Right lobe of liver (tissue), 6 donors: ENCODE measurements at regions not wholly inside any gene's neighbourhood (a gene's known extent, or its start where the extent isn't known, plus 50 kb on each side); places are given as distances from the start of the nearest gene placed in this dataset.
"Not testable (repeated sequence)": the region's sequence is repeated elsewhere in the genome, so short reads cannot be mapped to it uniquely, and the experiment has no call there.

Experiments used
- ATAC-seq, 4 donors: fragments of 200-7000 bp; cut with Tn5 transposase; one replicate each; pipeline ENCODE4 v1.9.1; 2020; ENCODE audit warnings: mild to moderate bottlenecking in 4 of 4, moderate library complexity in 4 of 4
- DNase-seq, 3 donors: peaks; one replicate each; pipeline ENCODE4 v3.0.0-alpha.2; 2020
- H3K27ac ChIP-seq, 3 donors: fragments of 200-600 bp; one replicate each; pipeline ENCODE4 v1.8.0; 2022
- H3K27me3 ChIP-seq, 2 donors: fragments of 200-600 bp; one replicate each; pipeline ENCODE4 v1.8.0; 2022
- H3K36me3 ChIP-seq, 4 donors: fragments of 200-600 bp; sonication (generic) in 1 of 4; one replicate each; pipeline versions ENCODE4 v1.5.1 to v1.8.0; 2017 to 2022; ENCODE audit warnings: control low read depth in 1 of 4
- H3K4me1 ChIP-seq, 4 donors: fragments of 200-600 bp; sonication (generic) in 1 of 4; one replicate each; pipeline versions ENCODE4 v1.5.1 to v1.8.0; 2017 to 2022; ENCODE audit warnings: control low read depth in 1 of 4
- H3K4me3 ChIP-seq, 3 donors: fragments of 200-600 bp; one replicate each; pipeline ENCODE4 v1.8.0; 2022
- H3K9me3 ChIP-seq, 4 donors: fragments of 200-600 bp; sonication (generic) in 1 of 4; one replicate each; pipeline versions ENCODE4 v1.5.1 to v1.8.0; 2017 to 2022; ENCODE audit warnings: control low read depth in 1 of 4
- POLR2A ChIP-seq: fragments of 450-650 bp; IDR thresholded peaks from one replicate; pipeline ENCODE4 v1.6.1; 2017; ENCODE audit warnings: antibody characterized with exemption, mild to moderate bottlenecking
- WGBS: methylation state at CpG from one replicate; pipeline ENCODE4 v1.1.6; 2018; ENCODE audit warnings: low coverage, low lambda C conversion rate; ENCODE audit not compliant: insufficient coverage; ENCODE audit errors: missing lambda C conversion rate; 5-methylcytosine and 5-hydroxymethylcytosine counted together
- intact Hi-C, 2 donors: fragments of 100-400 bp; cut with DNase I; formaldehyde crosslinking; loops; one replicate each; pipeline versions ENCODE4 v1.11.2 to v1.14.1; 2022
- TF ChIP-seq, protein P1 (sequence below), 4 donors: fragments of 200-600 bp in 3 of 4; fragments of 450-650 bp in 1 of 4; IDR thresholded peaks; one replicate each; pipeline versions ENCODE4 v1.5.1 to v1.8.0; 2016 to 2022; ENCODE audit warnings: antibody characterized with exemption in 4 of 4, mild to moderate bottlenecking in 2 of 4
- donor health status: DM: no; HTN: yes; CAD: no.
- donor health status: DM: no; HTN: no; CAD: no.
- donor health status: DM: no; HTN: no; CAD: no.
- donor health status: DM: no; HTN: yes; CAD: no.
- donor health status: DM: no; HTN: yes; CAD: no.

DNA sequence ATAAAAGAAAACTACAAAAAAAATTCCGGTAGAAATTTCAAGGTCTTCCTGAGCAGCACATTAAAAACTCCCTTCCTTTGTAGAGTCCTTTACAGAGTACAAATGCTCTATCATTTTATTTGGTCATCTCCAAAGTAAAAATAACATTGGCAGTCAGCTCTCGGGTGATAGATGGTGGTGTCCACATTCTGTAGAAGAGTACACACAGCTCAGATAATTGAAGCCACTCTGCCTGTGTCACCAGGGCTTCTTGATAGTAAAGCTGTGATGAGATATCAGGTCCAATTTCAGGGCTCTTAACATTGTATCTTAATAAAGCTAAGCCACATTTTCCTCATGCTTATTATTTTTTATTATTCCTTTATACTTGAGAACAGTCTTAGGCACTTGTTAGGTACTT, 371.6 kb downstream of the TAFA4 start:
- no peak for ATAC-seq

DNA sequence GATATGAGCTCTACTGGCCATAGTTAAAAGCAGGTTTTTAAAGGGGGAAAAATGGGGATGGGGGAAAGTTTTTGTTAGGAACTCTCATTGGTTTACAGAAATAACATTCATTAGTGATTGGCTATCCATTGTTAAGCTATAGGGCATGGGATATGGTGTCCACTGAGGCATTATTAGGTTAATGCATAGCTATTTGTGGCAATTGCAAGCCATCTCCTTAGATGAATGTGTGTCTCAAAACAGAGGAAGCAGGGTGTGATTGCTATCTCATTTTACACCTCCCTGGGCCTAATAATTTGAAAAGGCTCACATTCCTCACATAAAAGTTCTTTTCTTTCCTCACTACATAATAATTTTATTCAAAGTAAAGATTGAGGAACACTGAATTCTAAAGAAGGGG, 396.6 kb downstream of the TAFA4 start:
- Histone ChIP-seq H3K4me3 (no peak overlapping the region), H3K27ac (no peak overlapping the region), H3K27me3 (no peaks in the 10 kb centered on the region), H3K4me1 (no peaks in the 10 kb centered on the region), H3K9me3 (no peaks in the 10 kb centered on the region), H3K36me3 (no peaks in the 10 kb centered on the region)
- intact Hi-C loops, result no loop called here
- no peak for DNase-seq
- TF ChIP-seq, protein P1, sequence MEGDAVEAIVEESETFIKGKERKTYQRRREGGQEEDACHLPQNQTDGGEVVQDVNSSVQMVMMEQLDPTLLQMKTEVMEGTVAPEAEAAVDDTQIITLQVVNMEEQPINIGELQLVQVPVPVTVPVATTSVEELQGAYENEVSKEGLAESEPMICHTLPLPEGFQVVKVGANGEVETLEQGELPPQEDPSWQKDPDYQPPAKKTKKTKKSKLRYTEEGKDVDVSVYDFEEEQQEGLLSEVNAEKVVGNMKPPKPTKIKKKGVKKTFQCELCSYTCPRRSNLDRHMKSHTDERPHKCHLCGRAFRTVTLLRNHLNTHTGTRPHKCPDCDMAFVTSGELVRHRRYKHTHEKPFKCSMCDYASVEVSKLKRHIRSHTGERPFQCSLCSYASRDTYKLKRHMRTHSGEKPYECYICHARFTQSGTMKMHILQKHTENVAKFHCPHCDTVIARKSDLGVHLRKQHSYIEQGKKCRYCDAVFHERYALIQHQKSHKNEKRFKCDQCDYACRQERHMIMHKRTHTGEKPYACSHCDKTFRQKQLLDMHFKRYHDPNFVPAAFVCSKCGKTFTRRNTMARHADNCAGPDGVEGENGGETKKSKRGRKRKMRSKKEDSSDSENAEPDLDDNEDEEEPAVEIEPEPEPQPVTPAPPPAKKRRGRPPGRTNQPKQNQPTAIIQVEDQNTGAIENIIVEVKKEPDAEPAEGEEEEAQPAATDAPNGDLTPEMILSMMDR (IDR thresholded peaks at IDR 0.05), result no peak
- no peak for TF ChIP-seq POLR2A
- no peak for ATAC-seq

More for the DNA sequence above, 371.6 kb downstream of the TAFA4 start:
- Histone ChIP-seq H3K9me3 (no peaks in the 10 kb centered on the region), H3K27me3 (no peaks in the 10 kb centered on the region), H3K36me3 (no peaks in the 10 kb centered on the region), H3K4me1 (no peaks in the 10 kb centered on the region), H3K27ac (no peak overlapping the region), H3K4me3 (no peak overlapping the region)
- TF ChIP-seq, protein P1 (IDR thresholded peaks at IDR 0.05), result no peak
- TF ChIP-seq POLR2A, result no peak
- intact Hi-C loops, result no loop called here
- WGBS, result 39% methylated on average over 2 of the region's 2 CpGs
- no peak for DNase-seq

DNA sequence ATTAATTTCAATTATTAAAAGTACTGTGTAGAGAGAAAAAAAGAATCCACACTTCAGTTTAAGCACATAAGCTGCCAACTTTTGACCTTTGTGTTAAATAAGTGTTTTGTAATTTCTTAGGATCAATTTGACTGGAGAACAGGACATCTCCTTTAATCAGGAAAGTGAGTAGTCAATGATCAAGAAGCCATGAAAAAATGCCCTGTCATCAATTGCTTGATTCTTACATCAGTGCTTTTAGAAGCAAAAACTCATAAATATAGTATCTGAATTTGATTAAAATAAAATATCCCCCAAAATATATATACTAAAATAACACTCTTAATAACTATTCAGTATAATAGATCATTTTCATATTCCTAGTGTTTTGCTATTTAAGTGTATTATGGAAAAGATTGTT, 409.0 kb downstream of the TAFA4 start:
- ATAC-seq (no peak), DNase-seq (no peak)
- no peaks in the 10 kb centered on the region for H3K27me3 ChIP-seq
- H3K9me3 ChIP-seq, result no peaks in the 10 kb centered on the region
- H3K36me3 ChIP-seq, result no peaks in the 10 kb centered on the region
- no peaks in the 10 kb centered on the region for H3K4me1 ChIP-seq
- intact Hi-C loops, result no loop called here
- no peak overlapping the region for H3K27ac ChIP-seq
- H3K4me3 ChIP-seq, result no peak overlapping the region
- TF ChIP-seq, protein P1 (IDR thresholded peaks at IDR 0.05), result no peak
- no peak for TF ChIP-seq POLR2A

DNA sequence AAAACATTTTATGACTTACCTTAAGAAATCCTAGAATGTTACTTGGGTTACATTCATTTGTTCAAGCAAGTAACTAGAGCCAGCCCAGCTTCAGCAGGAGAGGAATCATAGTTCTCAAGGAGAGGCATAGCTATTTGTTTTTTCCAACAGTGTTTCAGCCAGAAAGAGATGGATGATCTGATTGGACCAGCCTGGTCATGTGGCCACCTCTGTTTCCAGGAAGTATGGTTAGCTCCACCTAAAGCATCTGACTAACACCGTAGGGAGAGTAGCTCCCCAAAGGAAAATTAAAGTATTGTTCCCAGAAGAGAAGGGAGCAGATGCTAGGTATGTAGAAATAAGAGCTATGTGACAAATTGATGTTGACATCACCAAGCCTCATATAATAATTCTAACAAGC, 417.1 kb downstream of the TAFA4 start:
- DNase-seq (no peak), ATAC-seq (no peak)
- Histone ChIP-seq H3K4me3 (no peak overlapping the region), H3K4me1 (no peaks in the 10 kb centered on the region), H3K9me3 (no peaks in the 10 kb centered on the region), H3K27me3 (no peaks in the 10 kb centered on the region), H3K27ac (no peak overlapping the region), H3K36me3 (no peaks in the 10 kb centered on the region)
- intact Hi-C loops, result no loop called here
- 18% methylated on average over 1 of the region's 1 CpG for WGBS
- TF ChIP-seq, protein P1 (IDR thresholded peaks at IDR 0.05), result no peak
- TF ChIP-seq POLR2A, result no peak

DNA sequence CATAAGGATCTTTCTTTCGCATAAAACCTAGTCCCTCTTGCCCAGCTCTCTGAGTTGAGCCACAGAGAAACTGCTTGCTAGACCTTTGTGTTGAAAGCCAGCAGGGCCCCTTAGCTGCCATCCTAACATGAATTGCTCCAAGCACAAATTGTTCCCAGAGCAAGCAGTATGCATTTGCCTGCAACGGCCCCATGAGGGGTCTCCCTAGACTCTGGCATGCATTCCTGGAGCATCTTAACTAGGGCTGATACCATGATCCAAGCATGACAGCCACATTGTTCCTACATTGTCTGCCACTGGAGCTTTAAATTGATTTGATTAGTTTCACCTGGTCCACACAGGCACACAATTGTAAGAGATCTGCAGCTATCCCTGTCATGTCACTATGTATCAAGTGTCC, 428.1 kb downstream of the TAFA4 start:
- WGBS, result 0% methylated on average over 2 of the region's 2 CpGs
- TF ChIP-seq, protein P1 (IDR thresholded peaks at IDR 0.05), result no peak
- no peak for TF ChIP-seq POLR2A
- Histone ChIP-seq H3K4me3 (no peak overlapping the region), H3K9me3 (no peaks in the 10 kb centered on the region), H3K36me3 (no peaks in the 10 kb centered on the region), H3K4me1 (no peaks in the 10 kb centered on the region), H3K27ac (no peak overlapping the region), H3K27me3 (no peaks in the 10 kb centered on the region)
- DNase-seq (no peak), ATAC-seq (no peak)
- intact Hi-C loops, result no loop called here

DNA sequence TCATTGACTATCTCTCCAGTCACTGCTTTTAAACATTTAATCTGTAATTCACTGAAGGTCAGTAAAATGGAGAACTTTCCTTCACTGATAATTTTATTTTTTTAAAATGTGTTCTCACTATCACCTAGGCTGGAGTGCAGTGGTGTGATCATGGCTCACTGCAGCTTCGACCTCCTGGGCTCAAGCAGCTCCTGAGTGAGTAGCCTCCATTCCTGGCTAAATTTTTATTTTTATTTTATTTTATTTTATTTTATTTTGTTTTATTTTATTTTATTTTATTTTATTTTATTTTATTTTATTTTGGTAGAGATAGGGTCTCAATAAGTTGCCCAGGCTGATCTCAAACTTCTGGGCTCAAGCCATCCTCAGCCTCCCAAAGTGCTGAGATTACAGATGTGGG, 446.5 kb downstream of the TAFA4 start:
- H3K27me3 ChIP-seq, DNase-seq: not testable (repeated sequence)

More for the DNA sequence above, 446.5 kb downstream of the TAFA4 start:
- H3K4me3 ChIP-seq, H3K9me3 ChIP-seq, ATAC-seq, H3K27ac ChIP-seq, intact Hi-C loops, H3K36me3 ChIP-seq, H3K4me1 ChIP-seq: not testable (repeated sequence)
- 73% methylated on average over 1 of the region's 1 CpG for WGBS
